ENCODE measurements at regions not wholly inside any gene's neighbourhood (a gene's known extent, or its start where the extent isn't known, plus 50 kb on each side); places are given as distances from the start of the nearest gene placed in this dataset.

DNA sequence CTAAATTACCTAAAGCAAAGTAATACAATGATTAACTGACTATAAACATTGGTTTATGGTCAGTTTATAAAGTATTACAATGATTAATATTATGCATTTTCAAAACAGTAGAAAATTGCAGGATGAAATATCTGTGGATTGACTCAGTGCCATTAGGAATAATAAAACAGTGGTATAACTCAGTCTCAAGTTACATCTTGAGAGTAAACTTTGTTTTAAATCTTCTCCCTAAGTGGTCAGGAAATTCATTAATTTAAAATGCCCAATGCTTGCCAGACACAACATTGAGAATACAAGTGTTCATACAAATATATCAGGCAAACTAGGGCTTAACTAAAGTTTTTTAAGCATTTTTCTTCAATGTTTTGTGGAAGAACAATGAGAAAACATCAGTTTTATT lies 257.8 kb downstream of the ETV1 start:
- Mint-ChIP-seq H3K27me3 (ENCODE audit: unreplicated experiment) (peaks cover 1% of the 10 kb centered on the region), H3K9me3 (ENCODE audit: unreplicated experiment) (peaks cover 2% of the 10 kb centered on the region), H3K36me3 (ENCODE audit: unreplicated experiment) (peaks cover 10% of the 10 kb centered on the region), H3K4me3 (ENCODE audit: unreplicated experiment) (no peak overlapping the region), H3K4me1 (ENCODE audit: low read depth, unreplicated experiment) (no peaks in the 10 kb centered on the region), H3K27ac (ENCODE audit: unreplicated experiment) (no peak overlapping the region)
- TF ChIP-seq, protein P1, sequence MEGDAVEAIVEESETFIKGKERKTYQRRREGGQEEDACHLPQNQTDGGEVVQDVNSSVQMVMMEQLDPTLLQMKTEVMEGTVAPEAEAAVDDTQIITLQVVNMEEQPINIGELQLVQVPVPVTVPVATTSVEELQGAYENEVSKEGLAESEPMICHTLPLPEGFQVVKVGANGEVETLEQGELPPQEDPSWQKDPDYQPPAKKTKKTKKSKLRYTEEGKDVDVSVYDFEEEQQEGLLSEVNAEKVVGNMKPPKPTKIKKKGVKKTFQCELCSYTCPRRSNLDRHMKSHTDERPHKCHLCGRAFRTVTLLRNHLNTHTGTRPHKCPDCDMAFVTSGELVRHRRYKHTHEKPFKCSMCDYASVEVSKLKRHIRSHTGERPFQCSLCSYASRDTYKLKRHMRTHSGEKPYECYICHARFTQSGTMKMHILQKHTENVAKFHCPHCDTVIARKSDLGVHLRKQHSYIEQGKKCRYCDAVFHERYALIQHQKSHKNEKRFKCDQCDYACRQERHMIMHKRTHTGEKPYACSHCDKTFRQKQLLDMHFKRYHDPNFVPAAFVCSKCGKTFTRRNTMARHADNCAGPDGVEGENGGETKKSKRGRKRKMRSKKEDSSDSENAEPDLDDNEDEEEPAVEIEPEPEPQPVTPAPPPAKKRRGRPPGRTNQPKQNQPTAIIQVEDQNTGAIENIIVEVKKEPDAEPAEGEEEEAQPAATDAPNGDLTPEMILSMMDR (IDR thresholded peaks at IDR 0.05; ENCODE audit: partially characterized antibody, unreplicated experiment): no peak
- no peak for DNase-seq

DNA sequence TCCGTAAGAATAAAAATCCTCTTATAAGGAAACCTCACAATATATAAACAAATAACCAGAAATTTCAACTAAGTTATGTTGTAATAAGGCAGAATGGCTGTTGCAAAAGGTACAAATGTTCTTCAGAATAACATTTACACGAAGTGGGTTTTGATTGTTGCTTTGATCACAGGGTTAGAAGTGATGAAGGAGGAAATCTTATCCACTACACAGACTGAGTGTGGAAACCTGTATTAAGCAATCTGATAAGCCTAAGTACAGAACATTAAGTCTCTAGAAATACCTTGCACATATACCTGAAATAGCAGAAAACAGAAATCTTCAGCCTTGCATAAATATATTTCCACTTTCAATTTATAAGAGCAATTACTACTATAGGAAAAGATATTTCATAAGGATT lies 251.9 kb downstream of the ETV1 start:
- Mint-ChIP-seq H3K27ac (ENCODE audit: unreplicated experiment) (no peak overlapping the region), H3K27me3 (ENCODE audit: unreplicated experiment) (no peaks in the 10 kb centered on the region), H3K36me3 (ENCODE audit: unreplicated experiment) (no peaks in the 10 kb centered on the region), H3K4me1 (ENCODE audit: low read depth, unreplicated experiment) (peaks cover 7% of the 10 kb centered on the region), H3K4me3 (ENCODE audit: unreplicated experiment) (no peak overlapping the region), H3K9me3 (ENCODE audit: unreplicated experiment) (no peaks in the 10 kb centered on the region)
- TF ChIP-seq, protein P1 (IDR thresholded peaks at IDR 0.05; ENCODE audit: partially characterized antibody, unreplicated experiment): no peak
- no peak for DNase-seq

DNA sequence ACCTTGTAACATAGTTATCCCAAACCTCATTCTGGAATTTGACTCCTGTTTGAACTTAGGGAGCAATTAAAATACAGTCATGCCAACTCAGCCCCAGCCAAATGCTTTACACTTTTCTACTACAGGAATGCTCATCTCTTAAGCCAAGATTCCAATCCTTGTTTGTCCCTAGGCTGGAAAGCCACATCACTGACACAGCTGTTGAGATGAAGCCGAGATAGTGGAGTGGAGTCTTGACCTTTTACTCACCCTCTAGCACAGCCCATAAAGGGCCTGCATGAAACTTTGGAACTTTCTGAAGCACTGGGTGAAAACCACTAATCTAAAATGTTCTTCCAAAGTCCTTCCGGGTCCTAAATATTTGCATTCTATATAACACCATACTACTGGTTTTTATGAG lies 247.3 kb downstream of the ETV1 start:
- TF ChIP-seq, protein P1 (IDR thresholded peaks at IDR 0.05; ENCODE audit: partially characterized antibody, unreplicated experiment): no peak
- H3K27ac Mint-ChIP-seq (ENCODE audit: unreplicated experiment): no peak overlapping the region
- H3K36me3 Mint-ChIP-seq (ENCODE audit: unreplicated experiment): no peaks in the 10 kb centered on the region
- peaks cover 2% of the 10 kb centered on the region for H3K27me3 Mint-ChIP-seq (ENCODE audit: unreplicated experiment)
- no peaks in the 10 kb centered on the region for H3K9me3 Mint-ChIP-seq (ENCODE audit: unreplicated experiment)
- no peak overlapping the region for H3K4me3 Mint-ChIP-seq (ENCODE audit: unreplicated experiment)
- no peak for DNase-seq
- H3K4me1 Mint-ChIP-seq (ENCODE audit: low read depth, unreplicated experiment): peaks cover 31% of the 10 kb centered on the region

DNA sequence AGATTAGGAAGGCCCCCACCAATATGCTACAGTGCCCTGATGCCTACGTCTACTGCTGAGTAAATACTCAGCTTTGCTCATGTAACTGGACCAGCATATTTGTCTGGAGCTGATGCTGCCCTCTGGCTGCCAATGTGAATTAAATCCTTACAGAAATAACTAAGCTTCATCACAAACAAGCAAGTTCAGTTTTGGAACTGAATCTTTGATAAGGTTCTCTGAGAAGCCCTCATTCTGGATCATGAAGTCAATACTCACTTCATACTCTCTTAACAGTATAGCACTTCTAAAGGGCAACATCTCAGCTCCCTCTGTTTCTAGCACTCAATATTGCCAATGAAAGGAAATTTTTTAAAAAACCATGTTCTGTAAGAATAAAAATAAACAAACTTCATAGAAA lies 246.7 kb downstream of the ETV1 start:
- no peaks in the 10 kb centered on the region for H3K36me3 Mint-ChIP-seq (ENCODE audit: unreplicated experiment)
- DNase-seq: peak; percentile 26

DNA sequence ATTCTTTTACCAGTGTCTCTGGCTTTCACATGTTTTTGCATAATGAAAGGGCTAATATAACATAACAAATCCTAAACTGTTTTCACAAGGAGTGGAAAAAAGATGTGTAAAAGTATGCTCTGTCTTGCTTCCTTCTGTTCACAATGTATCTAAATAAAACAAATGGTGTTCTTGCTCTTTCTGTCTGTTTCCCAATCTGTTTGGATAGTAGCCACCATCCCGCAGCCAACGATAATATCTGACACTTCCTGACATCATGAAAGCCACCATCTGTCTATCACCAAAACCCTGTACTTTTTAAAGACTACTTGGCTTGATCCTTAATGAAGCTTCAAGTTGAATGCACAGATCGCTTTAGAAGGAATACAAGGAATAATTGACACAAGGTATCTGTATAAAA lies 246.2 kb downstream of the ETV1 start:
- DNase-seq: no peak
- peaks cover 37% of the 10 kb centered on the region for H3K4me1 Mint-ChIP-seq (ENCODE audit: low read depth, unreplicated experiment)
- TF ChIP-seq, protein P1 (IDR thresholded peaks at IDR 0.05; ENCODE audit: partially characterized antibody, unreplicated experiment): no peak
- no peaks in the 10 kb centered on the region for H3K9me3 Mint-ChIP-seq (ENCODE audit: unreplicated experiment)
- H3K36me3 Mint-ChIP-seq (ENCODE audit: unreplicated experiment): no peaks in the 10 kb centered on the region
- H3K27ac Mint-ChIP-seq (ENCODE audit: unreplicated experiment): peak overlapping the region; percentile 44
- peaks cover 2% of the 10 kb centered on the region for H3K27me3 Mint-ChIP-seq (ENCODE audit: unreplicated experiment)
- H3K4me3 Mint-ChIP-seq (ENCODE audit: unreplicated experiment): no peak overlapping the region

More for the DNA sequence above, 246.7 kb downstream of the ETV1 start:
- H3K9me3 Mint-ChIP-seq (ENCODE audit: unreplicated experiment): no peaks in the 10 kb centered on the region
- peaks cover 37% of the 10 kb centered on the region for H3K4me1 Mint-ChIP-seq (ENCODE audit: low read depth, unreplicated experiment)
- peak overlapping the region; percentile 24 for H3K27ac Mint-ChIP-seq (ENCODE audit: unreplicated experiment)
- no peak overlapping the region for H3K4me3 Mint-ChIP-seq (ENCODE audit: unreplicated experiment)
- peaks cover 2% of the 10 kb centered on the region for H3K27me3 Mint-ChIP-seq (ENCODE audit: unreplicated experiment)
- TF ChIP-seq, protein P1 (IDR thresholded peaks at IDR 0.05; ENCODE audit: partially characterized antibody, unreplicated experiment): peak; percentile 17
